ENCODE measurements at regions not wholly inside any gene's neighbourhood (a gene's known extent, or its start where the extent isn't known, plus 50 kb on each side); places are given as distances from the start of the nearest gene placed in this dataset.

GRCh38 chr16:7026639-7027038 is 306.0 kb upstream of the RBFOX1 start:
- TF ChIP-seq, protein P1, sequence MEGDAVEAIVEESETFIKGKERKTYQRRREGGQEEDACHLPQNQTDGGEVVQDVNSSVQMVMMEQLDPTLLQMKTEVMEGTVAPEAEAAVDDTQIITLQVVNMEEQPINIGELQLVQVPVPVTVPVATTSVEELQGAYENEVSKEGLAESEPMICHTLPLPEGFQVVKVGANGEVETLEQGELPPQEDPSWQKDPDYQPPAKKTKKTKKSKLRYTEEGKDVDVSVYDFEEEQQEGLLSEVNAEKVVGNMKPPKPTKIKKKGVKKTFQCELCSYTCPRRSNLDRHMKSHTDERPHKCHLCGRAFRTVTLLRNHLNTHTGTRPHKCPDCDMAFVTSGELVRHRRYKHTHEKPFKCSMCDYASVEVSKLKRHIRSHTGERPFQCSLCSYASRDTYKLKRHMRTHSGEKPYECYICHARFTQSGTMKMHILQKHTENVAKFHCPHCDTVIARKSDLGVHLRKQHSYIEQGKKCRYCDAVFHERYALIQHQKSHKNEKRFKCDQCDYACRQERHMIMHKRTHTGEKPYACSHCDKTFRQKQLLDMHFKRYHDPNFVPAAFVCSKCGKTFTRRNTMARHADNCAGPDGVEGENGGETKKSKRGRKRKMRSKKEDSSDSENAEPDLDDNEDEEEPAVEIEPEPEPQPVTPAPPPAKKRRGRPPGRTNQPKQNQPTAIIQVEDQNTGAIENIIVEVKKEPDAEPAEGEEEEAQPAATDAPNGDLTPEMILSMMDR (IDR thresholded peaks at IDR 0.05 in 8 of 11, conservative IDR thresholded peaks at IDR 0.05 in 3 of 11): no peak
- TF ChIP-seq POLR2A (IDR thresholded peaks at IDR 0.05): no peak
